GM21390 (cell line): ENCODE measurements at regions not wholly inside any gene's neighbourhood (a gene's known extent, or its start where the extent isn't known, plus 50 kb on each side); places are given as distances from the start of the nearest gene placed in this dataset.
"Not testable (repeated sequence)": the region's sequence is repeated elsewhere in the genome, so short reads cannot be mapped to it uniquely, and the experiment has no call there.

Experiments used
- ATAC-seq: cut with Tn5 transposase; IDR thresholded peaks from one replicate; pipeline ENCODE4 v1.9.1; 2021; ENCODE audit not compliant: unreplicated experiment

DNA sequence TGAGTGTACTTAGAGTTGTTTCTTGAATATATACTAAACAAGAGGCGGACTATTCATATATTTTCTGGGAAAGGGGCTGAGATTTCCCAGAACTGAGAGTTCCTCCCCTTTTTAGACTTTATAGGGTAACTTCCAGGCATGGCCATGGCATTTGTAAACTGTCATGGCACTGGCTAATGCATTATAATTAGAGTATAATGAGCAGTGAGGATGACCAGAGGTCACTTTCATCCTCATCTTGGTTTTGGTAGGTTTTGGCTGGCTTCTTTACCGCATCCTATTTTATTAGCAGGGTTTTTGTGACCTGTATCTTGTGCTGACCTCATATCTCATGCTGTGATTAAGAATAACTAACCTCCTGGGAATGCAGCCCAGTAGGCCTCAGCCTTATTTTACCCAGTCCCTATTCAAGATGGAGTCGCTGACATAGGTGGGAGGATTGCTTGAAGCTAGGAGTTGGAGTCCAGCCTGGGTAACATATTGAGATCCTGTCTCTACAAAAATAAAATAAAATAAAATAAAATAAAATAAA, 91.4 kb downstream of the MOBP start:
- ATAC-seq, result no peak

- no peak for ATAC-seq
Observed at GRCh38 chr3:39559543-39559942, 92.1 kb downstream of the MOBP start.

GRCh38 chr3:39568508-39568907, 101.0 kb downstream of the MOBP start:
- no peak for ATAC-seq

DNA sequence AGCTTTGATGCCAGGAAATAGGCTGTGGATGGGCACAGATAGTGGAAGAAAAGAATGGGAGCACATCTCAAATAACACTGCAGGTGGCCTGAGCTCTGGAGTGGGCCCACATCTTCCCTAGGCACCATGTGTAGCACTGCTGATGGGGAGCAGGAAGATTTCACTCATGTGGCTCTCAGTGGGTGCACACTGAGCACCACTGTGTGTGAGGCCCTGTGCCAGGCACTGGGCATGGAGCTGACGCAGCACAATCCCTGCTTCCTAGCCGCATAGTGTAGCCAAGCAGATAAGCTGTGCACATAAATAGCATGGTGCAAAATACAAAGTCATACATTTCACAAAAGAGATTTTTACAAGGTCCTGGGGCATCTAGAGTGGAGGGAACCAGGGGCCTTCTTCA, 101.6 kb downstream of the MOBP start:
- no peak for ATAC-seq

DNA sequence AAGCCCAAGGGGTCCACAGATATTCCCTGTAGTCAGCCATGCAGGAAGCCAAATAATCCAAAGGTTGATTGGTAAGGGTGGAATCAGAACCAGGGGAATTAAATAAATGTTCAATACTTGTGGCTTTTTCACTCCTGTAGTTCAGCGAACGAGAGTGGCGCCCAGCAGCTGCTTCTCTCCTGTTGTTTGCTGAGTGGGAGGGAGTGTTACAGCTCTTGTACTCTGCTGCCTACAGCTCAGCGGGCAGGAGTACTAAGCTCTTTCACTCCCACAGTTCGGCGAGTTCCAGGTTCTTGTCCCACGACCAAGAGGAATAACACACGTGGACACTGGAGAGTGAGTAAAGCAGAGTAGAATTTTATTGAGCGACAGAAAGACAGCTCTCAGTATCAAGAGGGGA, 105.9 kb downstream of the MOBP start:
- no peak for ATAC-seq

GRCh38 chr3:39577541-39577940, 110.1 kb downstream of the MOBP start:
- ATAC-seq, result no peak

GRCh38 chr3:39586215-39586614, 118.7 kb downstream of the MOBP start:
- ATAC-seq, result not testable (repeated sequence)

GRCh38 chr3:39587113-39587512, 119.6 kb downstream of the MOBP start:
- ATAC-seq, result no peak

DNA sequence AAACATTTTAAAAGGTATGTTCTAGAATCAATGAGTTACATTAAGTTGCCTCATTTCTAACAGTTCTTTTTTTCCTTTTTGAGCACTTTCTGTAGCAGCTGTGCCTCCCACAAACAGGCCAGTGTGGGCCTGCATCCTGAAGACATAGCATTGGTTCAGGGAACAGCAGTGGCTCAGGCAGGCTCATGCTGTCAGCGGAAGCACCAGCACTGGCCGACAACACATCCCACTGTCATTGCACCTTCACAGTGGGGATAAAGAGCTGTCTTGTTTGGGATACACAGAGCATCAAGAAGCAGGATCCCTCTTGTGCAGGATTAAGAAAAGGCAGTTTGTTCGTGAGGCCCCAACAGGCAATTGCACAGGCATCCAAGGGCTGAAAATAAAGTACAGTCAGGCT, 123.3 kb downstream of the MOBP start:
- no peak for ATAC-seq

GRCh38 chr3:39592311-39593050, 125.0 kb downstream of the MOBP start:
- ATAC-seq, result no peak

- no peak for ATAC-seq
Observed at GRCh38 chr3:39593341-39593740, 125.9 kb downstream of the MOBP start.

GRCh38 chr3:39601241-39601640, 133.8 kb downstream of the MOBP start:
- no peak for ATAC-seq

- no peak for ATAC-seq
Observed at GRCh38 chr3:39605837-39606236, 138.4 kb downstream of the MOBP start.

GRCh38 chr3:39626198-39626597, 158.7 kb downstream of the MOBP start:
- ATAC-seq, result no peak

DNA sequence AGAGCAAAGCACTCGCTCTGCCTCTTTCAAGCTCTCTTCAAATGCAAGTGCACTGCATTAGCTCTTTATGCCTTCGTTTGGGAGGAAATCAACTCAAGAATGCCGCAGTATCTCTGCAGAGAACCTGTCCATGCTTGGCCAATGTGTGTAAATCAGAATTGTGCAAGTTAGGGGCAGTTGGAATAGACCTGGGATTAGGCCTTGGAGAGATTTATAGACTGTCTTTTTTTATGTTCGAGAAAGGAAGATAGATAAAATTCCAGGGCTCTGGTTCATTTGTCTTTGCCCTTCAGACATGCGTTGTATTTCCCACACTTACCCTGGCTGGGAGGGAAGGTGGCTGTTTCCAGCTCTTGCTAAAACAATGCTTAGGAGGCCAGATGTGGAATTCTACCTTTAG, 163.7 kb downstream of the MOBP start:
- ATAC-seq, result no peak

DNA sequence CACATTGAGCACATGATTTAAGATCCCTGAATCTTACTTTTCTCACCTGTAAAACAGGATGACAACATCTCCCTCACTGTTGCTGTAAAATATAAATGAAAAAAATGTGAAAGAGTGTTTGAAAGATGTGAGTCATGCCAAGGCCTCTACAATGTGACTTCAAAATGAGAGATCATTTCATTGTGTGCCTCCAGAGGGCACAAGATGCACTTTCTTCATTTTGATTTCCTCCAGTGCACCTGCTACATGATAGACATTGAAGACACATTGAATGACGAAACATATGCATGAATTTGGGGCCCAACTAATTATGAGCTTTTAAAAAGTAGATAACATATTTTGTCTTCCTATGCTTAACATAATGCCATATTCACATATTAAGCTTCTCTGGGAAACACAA, 170.3 kb downstream of the MOBP start:
- no peak for ATAC-seq

GRCh38 chr3:39638301-39638700, 170.8 kb downstream of the MOBP start:
- no peak for ATAC-seq

GRCh38 chr3:39639344-39640236, 169.8 kb upstream of the MYRIP start:
- ATAC-seq, result no peak

DNA sequence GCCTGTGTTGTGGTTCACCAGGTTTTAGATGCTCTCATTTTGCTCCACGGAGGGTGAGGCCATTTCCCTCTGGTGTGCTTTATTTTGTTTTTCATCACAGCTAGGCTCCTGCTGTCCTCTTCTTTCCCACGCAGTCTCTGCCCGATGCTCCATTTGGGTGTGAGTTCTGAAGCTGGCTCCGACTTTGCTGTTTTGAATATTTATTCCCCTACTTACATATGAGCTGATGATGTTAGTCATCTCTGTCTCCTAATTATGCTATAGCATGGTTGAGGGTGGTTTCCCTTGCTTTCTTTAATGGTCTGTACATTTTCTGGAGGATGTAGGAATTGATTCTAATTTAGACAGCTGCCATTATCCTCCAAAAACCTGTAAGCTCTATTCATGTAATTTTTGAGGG, 168.1 kb upstream of the MYRIP start:
- no peak for ATAC-seq

DNA sequence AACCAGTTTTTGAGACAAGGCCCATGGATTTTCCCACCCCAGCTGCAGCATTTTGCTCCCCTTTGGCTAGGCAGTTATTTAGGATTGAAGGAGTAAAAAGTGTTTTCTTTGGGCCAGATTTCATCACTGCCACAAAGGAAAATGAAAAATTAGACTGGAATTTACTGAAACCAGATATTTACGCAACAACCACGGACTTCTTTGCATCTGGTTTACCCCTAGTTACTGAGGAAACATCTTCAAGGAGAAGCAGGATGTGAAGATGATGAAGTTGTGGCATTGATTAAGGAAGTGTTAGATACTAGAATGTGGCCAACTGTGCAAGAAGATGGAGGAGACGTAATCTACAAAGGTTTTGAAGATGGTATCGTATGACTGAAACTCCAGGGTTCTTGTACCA, 165.2 kb upstream of the MYRIP start:
- ATAC-seq, result no peak

DNA sequence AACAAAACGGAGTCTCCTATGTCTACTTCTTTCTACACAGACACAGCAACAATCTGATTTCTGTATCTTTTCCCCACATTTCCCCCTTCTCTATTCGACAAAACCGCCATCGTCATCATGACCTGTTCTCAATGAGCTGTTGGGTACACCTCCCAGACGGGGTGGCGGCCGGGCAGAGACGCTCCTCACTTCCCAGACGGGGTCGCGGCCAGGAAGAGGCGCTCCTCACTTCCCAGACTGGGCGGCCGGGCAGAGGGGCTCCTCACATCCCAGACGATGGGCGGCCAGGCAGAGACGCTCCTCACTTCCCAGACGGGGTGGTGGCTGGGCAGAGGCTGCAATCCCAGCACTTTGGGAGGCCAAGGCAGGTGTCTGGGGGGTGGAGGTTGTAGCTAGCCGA, 158.2 kb upstream of the MYRIP start:
- not testable (repeated sequence) for ATAC-seq
